ENCODE measurements at regions not wholly inside any gene's neighbourhood (a gene's known extent, or its start where the extent isn't known, plus 50 kb on each side); places are given as distances from the start of the nearest gene placed in this dataset.

- Histone ChIP-seq H3K36me3 (ENCODE audit: control insufficient read depth, insufficient read depth, low read length) (no peaks in the 10 kb centered on the region), H3K27ac (ENCODE audit: low read depth, low read length, severe bottlenecking) (no peak overlapping the region)
- WGBS, 2 experiments (ENCODE audit: insufficient coverage in 2 of 2), result 88 to 90% methylated on average over 4 to 5 of the region's 6 CpGs
These were observed 147.9 kb downstream of the VEGFA start for GRCh38 chr6:43917878-43918382.

GRCh38 chr6:43916924-43917877 lies 147.2 kb downstream of the VEGFA start:
- Histone ChIP-seq H3K9me3 (ENCODE audit: control insufficient read depth, low read length) (no peaks in the 10 kb centered on the region), H3K27ac (ENCODE audit: low read depth, low read length, severe bottlenecking) (no peak overlapping the region)
- 84 to 92% methylated on average over 7 of the region's 12 CpGs for WGBS, 2 experiments (ENCODE audit: insufficient coverage in 2 of 2)

More at GRCh38 chr6:43917878-43918382, 147.9 kb downstream of the VEGFA start:
- no peaks in the 10 kb centered on the region for H3K9me3 ChIP-seq (ENCODE audit: control insufficient read depth, low read length)
- H3K4me3 ChIP-seq (ENCODE audit: extremely low read depth, insufficient read depth, low read length, poor library complexity, severe bottlenecking), result no peak overlapping the region
- peaks cover 12% of the 10 kb centered on the region for H3K4me1 ChIP-seq (ENCODE audit: control insufficient read depth, insufficient read depth, low read length, poor library complexity, severe bottlenecking)

GRCh38 chr6:43915986-43916923 lies 146.2 kb downstream of the VEGFA start:
- WGBS, 2 experiments (ENCODE audit: insufficient coverage in 2 of 2), result 88 to 97% methylated on average over 5 to 7 of the region's 8 CpGs
- Histone ChIP-seq H3K4me3 (ENCODE audit: extremely low read depth, insufficient read depth, low read length, poor library complexity, severe bottlenecking) (no peak overlapping the region), H3K27ac (ENCODE audit: low read depth, low read length, severe bottlenecking) (no peak overlapping the region), H3K36me3 (ENCODE audit: control insufficient read depth, insufficient read depth, low read length) (no peaks in the 10 kb centered on the region), H3K4me1 (ENCODE audit: control insufficient read depth, insufficient read depth, low read length, poor library complexity, severe bottlenecking) (peaks cover 19% of the 10 kb centered on the region), H3K9me3 (ENCODE audit: control insufficient read depth, low read length) (no peaks in the 10 kb centered on the region)

More at GRCh38 chr6:43916924-43917877, 147.2 kb downstream of the VEGFA start:
- Histone ChIP-seq H3K36me3 (ENCODE audit: control insufficient read depth, insufficient read depth, low read length) (no peaks in the 10 kb centered on the region), H3K4me1 (ENCODE audit: control insufficient read depth, insufficient read depth, low read length, poor library complexity, severe bottlenecking) (peaks cover 12% of the 10 kb centered on the region), H3K4me3 (ENCODE audit: extremely low read depth, insufficient read depth, low read length, poor library complexity, severe bottlenecking) (no peak overlapping the region)

- peaks cover 28% of the 10 kb centered on the region for H3K4me1 ChIP-seq (ENCODE audit: control insufficient read depth, insufficient read depth, low read length, poor library complexity, severe bottlenecking)
- H3K4me3 ChIP-seq (ENCODE audit: extremely low read depth, insufficient read depth, low read length, poor library complexity, severe bottlenecking), result no peak overlapping the region
- WGBS, 2 experiments (ENCODE audit: insufficient coverage in 2 of 2), result 87% methylated on average over 4 of the region's 7 CpGs; no CpG with 5 or more reads in 1 of the 2 experiments
- H3K27ac ChIP-seq (ENCODE audit: low read depth, low read length, severe bottlenecking), result no peak overlapping the region
- no peaks in the 10 kb centered on the region for H3K36me3 ChIP-seq (ENCODE audit: control insufficient read depth, insufficient read depth, low read length)
- H3K9me3 ChIP-seq (ENCODE audit: control insufficient read depth, low read length), result no peaks in the 10 kb centered on the region
These were observed 145.3 kb downstream of the VEGFA start for GRCh38 chr6:43915208-43915869.

GRCh38 chr6:43914272-43915147 lies 144.5 kb downstream of the VEGFA start:
- H3K4me1 ChIP-seq (ENCODE audit: control insufficient read depth, insufficient read depth, low read length, poor library complexity, severe bottlenecking), result peaks cover 28% of the 10 kb centered on the region
- WGBS, 2 experiments (ENCODE audit: insufficient coverage in 2 of 2), result 82 to 86% methylated on average over 7 to 8 of the region's 11 CpGs
- no peak overlapping the region for H3K27ac ChIP-seq (ENCODE audit: low read depth, low read length, severe bottlenecking)
- no peaks in the 10 kb centered on the region for H3K9me3 ChIP-seq (ENCODE audit: control insufficient read depth, low read length)
- H3K4me3 ChIP-seq (ENCODE audit: extremely low read depth, insufficient read depth, low read length, poor library complexity, severe bottlenecking), result no peak overlapping the region
- H3K36me3 ChIP-seq (ENCODE audit: control insufficient read depth, insufficient read depth, low read length), result no peaks in the 10 kb centered on the region

- no peak overlapping the region for H3K27ac ChIP-seq (ENCODE audit: low read depth, low read length, severe bottlenecking)
- no peaks in the 10 kb centered on the region for H3K9me3 ChIP-seq (ENCODE audit: control insufficient read depth, low read length)
- H3K4me1 ChIP-seq (ENCODE audit: control insufficient read depth, insufficient read depth, low read length, poor library complexity, severe bottlenecking), result peaks cover 28% of the 10 kb centered on the region
- 100% methylated on average over 1 of the region's 4 CpGs; no CpG with 5 or more reads in 1 of the 2 experiments for WGBS, 2 experiments (ENCODE audit: insufficient coverage in 2 of 2)
- no peaks in the 10 kb centered on the region for H3K36me3 ChIP-seq (ENCODE audit: control insufficient read depth, insufficient read depth, low read length)
- H3K4me3 ChIP-seq (ENCODE audit: extremely low read depth, insufficient read depth, low read length, poor library complexity, severe bottlenecking), result no peak overlapping the region
These were observed 143.6 kb downstream of the VEGFA start for GRCh38 chr6:43913375-43914271.

GRCh38 chr6:43912598-43913371 lies 142.8 kb downstream of the VEGFA start:
- Histone ChIP-seq H3K9me3 (ENCODE audit: control insufficient read depth, low read length) (no peaks in the 10 kb centered on the region), H3K27ac (ENCODE audit: low read depth, low read length, severe bottlenecking) (no peak overlapping the region), H3K4me3 (ENCODE audit: extremely low read depth, insufficient read depth, low read length, poor library complexity, severe bottlenecking) (no peak overlapping the region), H3K36me3 (ENCODE audit: control insufficient read depth, insufficient read depth, low read length) (no peaks in the 10 kb centered on the region), H3K4me1 (ENCODE audit: control insufficient read depth, insufficient read depth, low read length, poor library complexity, severe bottlenecking) (peaks cover 28% of the 10 kb centered on the region)
- 84 to 95% methylated on average over 6 to 11 of the region's 14 CpGs for WGBS, 2 experiments (ENCODE audit: insufficient coverage in 2 of 2)

GRCh38 chr6:43912116-43912577 lies 142.1 kb downstream of the VEGFA start:
- WGBS, 2 experiments (ENCODE audit: insufficient coverage in 2 of 2), result 83 to 98% methylated on average over 7 of the region's 7 CpGs
- H3K9me3 ChIP-seq (ENCODE audit: control insufficient read depth, low read length), result no peaks in the 10 kb centered on the region
- H3K4me1 ChIP-seq (ENCODE audit: control insufficient read depth, insufficient read depth, low read length, poor library complexity, severe bottlenecking), result peaks cover 28% of the 10 kb centered on the region
- H3K4me3 ChIP-seq (ENCODE audit: extremely low read depth, insufficient read depth, low read length, poor library complexity, severe bottlenecking), result no peak overlapping the region
- no peak overlapping the region for H3K27ac ChIP-seq (ENCODE audit: low read depth, low read length, severe bottlenecking)
- no peaks in the 10 kb centered on the region for H3K36me3 ChIP-seq (ENCODE audit: control insufficient read depth, insufficient read depth, low read length)

Measured in mesodermal cell (in vitro differentiated cells).